ENCODE measurements at regions not wholly inside any gene's neighbourhood (a gene's known extent, or its start where the extent isn't known, plus 50 kb on each side); places are given as distances from the start of the nearest gene placed in this dataset.
A peak's percentile ranks its signal among the peaks of the same experiment; 100 is the strongest.
"Not testable (repeated sequence)": the region's sequence is repeated elsewhere in the genome, so short reads cannot be mapped to it uniquely, and the experiment has no call there.

DNA sequence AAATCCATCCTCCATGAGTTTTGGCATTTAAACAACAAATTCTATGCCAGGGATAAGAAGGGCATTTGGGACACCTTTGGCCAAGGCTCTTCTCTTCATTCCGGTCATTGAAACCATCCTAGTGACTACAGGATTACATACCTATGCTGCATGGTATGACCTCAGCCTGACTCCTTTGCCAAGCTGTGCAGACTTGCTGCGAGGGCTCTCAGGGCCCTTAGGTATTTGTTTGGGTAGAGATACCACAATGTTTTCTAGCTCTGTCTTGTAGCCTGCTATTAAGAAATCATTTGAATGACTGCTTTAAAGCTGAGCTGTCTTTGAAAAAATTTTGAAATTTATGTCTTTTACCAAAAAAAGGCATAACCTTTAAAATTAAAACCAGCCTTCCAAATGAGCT lies 749.8 kb upstream of the SGO1 start:
- Mint-ChIP-seq H3K4me1 (ENCODE audit: low read depth) (no peaks in the 10 kb centered on the region), H3K27ac (no peak overlapping the region), H3K27me3 (no peaks in the 10 kb centered on the region), H3K36me3 (ENCODE audit: insufficient read depth) (no peaks in the 10 kb centered on the region), H3K9me3 (ENCODE audit: low read depth) (no peaks in the 10 kb centered on the region), H3K4me3 (ENCODE audit: low read depth) (no peak overlapping the region)
- TF ChIP-seq, protein P1, sequence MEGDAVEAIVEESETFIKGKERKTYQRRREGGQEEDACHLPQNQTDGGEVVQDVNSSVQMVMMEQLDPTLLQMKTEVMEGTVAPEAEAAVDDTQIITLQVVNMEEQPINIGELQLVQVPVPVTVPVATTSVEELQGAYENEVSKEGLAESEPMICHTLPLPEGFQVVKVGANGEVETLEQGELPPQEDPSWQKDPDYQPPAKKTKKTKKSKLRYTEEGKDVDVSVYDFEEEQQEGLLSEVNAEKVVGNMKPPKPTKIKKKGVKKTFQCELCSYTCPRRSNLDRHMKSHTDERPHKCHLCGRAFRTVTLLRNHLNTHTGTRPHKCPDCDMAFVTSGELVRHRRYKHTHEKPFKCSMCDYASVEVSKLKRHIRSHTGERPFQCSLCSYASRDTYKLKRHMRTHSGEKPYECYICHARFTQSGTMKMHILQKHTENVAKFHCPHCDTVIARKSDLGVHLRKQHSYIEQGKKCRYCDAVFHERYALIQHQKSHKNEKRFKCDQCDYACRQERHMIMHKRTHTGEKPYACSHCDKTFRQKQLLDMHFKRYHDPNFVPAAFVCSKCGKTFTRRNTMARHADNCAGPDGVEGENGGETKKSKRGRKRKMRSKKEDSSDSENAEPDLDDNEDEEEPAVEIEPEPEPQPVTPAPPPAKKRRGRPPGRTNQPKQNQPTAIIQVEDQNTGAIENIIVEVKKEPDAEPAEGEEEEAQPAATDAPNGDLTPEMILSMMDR (IDR thresholded peaks at IDR 0.05; ENCODE audit: unreplicated experiment): no peak
- DNase-seq (ENCODE audit: low spot score, unreplicated experiment): no peak

DNA sequence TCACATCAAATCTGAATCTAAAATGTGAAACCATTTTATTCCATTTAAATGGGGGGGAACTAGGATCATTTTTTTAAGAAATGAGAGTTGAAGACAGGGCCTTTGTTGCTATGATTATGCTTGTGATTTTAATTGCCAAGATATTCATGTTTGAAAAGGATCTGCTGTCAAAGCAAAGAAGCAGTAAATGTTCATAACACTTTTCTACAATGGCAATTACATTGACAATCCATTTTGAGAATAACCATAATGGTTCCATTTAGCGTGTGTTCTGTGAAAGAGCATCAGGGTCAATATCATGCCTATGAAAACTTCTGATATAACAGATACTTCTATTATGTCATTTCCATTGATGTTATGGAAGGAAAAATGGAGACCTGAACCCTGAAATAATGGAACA lies 745.8 kb upstream of the SGO1 start:
- TF ChIP-seq, protein P1 (IDR thresholded peaks at IDR 0.05; ENCODE audit: unreplicated experiment): no peak
- Mint-ChIP-seq H3K27ac (no peak overlapping the region), H3K27me3 (no peaks in the 10 kb centered on the region), H3K4me3 (ENCODE audit: low read depth) (no peak overlapping the region), H3K4me1 (ENCODE audit: low read depth) (no peaks in the 10 kb centered on the region), H3K36me3 (ENCODE audit: insufficient read depth) (no peaks in the 10 kb centered on the region), H3K9me3 (ENCODE audit: low read depth) (no peaks in the 10 kb centered on the region)
- no peak for DNase-seq (ENCODE audit: low spot score, unreplicated experiment)

DNA sequence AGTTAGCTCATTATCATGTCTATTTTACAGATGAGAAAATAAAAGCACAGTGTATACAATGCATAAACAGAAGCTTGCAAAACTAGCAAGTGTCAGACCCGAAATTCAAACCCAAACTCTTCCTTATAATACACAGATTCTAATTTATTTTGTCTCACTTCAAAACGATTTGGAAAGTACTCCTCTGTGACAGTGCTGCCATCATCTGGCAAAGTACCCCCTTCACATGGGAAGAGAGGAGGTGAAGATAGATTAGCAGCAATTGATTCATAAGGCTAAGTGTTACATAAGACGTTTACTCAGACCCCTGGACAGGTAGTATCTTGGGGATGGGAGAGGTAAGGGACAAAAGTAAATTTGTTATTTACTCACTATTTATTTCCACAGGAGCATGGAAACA lies 744.0 kb upstream of the SGO1 start:
- Mint-ChIP-seq H3K27me3 (no peaks in the 10 kb centered on the region), H3K36me3 (ENCODE audit: insufficient read depth) (no peaks in the 10 kb centered on the region), H3K4me3 (ENCODE audit: low read depth) (no peak overlapping the region), H3K4me1 (ENCODE audit: low read depth) (no peaks in the 10 kb centered on the region), H3K27ac (no peak overlapping the region), H3K9me3 (ENCODE audit: low read depth) (no peaks in the 10 kb centered on the region)
- DNase-seq (ENCODE audit: low spot score, unreplicated experiment): no peak
- TF ChIP-seq, protein P1 (IDR thresholded peaks at IDR 0.05; ENCODE audit: unreplicated experiment): peak; percentile 50

DNA sequence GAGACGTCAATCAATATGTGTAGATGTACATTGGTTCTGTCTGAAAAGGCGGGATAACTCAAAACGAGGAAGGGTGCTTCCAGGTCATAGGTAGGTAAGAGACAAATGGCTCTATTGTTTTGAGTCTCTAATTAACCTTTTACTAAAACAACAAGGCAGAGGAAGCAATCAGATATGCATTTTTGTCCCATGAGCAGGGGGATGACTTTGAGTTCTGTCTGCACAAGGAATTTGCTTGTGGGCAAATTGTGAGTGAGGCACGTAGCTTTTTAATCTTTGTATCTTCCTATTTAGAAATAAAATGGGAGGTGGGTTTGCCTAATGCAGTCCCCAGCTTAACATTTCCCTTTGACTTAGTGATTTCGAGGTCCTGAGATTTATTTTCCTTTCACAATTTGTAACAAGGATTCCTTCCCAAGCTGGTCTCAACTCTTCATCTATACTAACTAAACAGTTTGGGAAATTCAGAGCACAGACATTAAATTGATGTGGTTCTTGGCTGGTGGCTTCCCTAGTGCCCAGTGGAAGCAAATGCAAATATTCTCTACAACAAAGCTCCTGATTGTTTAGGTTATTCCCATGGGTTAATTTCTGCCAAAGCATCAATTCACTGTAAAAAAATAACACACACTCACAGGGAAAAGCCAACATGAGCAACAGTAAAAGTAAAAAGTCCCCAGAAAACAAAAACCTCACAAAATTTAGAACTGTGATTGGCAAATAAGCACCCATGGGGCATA lies 738.8 kb upstream of the SGO1 start:
- TF ChIP-seq, protein P1 (IDR thresholded peaks at IDR 0.05; ENCODE audit: unreplicated experiment): no peak
- no peak for DNase-seq (ENCODE audit: low spot score, unreplicated experiment)
- no peaks in the 10 kb centered on the region for H3K4me1 Mint-ChIP-seq (ENCODE audit: low read depth)
- H3K27ac Mint-ChIP-seq: no peak overlapping the region
- H3K36me3 Mint-ChIP-seq (ENCODE audit: insufficient read depth): peaks cover 9% of the 10 kb centered on the region
- peaks cover 30% of the 10 kb centered on the region for H3K9me3 Mint-ChIP-seq (ENCODE audit: low read depth)
- no peak overlapping the region for H3K4me3 Mint-ChIP-seq (ENCODE audit: low read depth)
- no peaks in the 10 kb centered on the region for H3K27me3 Mint-ChIP-seq

DNA sequence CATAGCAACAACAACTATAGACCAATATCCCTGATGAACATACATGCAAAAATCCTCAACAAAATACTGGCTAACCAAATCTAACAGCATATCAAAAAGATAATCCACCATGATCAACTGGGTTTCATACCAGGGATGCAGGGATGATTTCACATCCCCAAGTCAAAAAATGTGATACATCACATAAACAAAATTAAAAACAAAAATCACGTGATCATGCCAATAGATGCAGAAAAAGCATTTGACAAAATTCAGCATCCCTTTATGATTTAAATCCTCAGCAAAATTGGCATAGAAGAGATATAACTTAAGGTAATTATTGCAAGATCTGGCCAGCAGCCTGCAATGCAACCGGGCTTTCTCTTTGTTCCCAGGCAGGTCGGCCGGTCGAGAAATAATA lies 735.1 kb upstream of the SGO1 start:
- not testable (repeated sequence) for H3K36me3 Mint-ChIP-seq (ENCODE audit: insufficient read depth); H3K27me3 Mint-ChIP-seq; H3K4me1 Mint-ChIP-seq (ENCODE audit: low read depth); H3K4me3 Mint-ChIP-seq (ENCODE audit: low read depth); H3K27ac Mint-ChIP-seq; DNase-seq (ENCODE audit: low spot score, unreplicated experiment)
- peaks cover 38% of the 10 kb centered on the region for H3K9me3 Mint-ChIP-seq (ENCODE audit: low read depth)

DNA sequence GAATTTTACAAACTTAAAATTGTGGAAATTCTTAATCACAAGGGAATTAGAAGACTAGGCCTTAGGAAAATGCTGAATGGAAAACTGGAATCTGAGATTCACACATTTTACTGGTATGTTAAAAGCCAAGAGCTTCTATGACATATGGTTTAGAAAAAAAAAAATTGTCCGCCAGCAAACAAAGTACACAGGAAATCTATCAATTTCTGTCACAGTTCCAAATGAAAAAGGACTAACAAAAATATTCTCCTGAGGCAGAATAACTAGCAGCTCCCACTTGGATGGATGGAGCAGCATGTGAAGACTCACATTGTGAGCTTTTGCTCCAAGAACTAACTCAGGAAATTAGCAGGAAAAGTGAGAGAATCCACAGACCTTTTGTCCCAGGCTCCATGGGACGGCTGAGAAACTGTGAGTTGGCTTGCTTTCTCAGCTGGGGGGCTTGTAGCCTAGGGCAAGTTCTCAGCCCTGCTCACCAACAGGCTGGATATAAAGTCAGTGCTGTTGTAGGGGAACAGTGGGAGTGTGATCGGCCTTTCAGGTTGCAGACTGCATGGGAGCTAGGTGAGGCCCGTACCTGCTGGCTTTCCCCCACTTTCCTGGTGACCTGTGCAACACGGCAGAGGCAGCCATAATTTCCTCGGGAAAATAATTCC lies 731.1 kb upstream of the SGO1 start:
- no peaks in the 10 kb centered on the region for H3K27me3 Mint-ChIP-seq
- no peak for DNase-seq (ENCODE audit: low spot score, unreplicated experiment)
- no peaks in the 10 kb centered on the region for H3K4me1 Mint-ChIP-seq (ENCODE audit: low read depth)
- TF ChIP-seq, protein P1 (IDR thresholded peaks at IDR 0.05; ENCODE audit: unreplicated experiment): no peak
- H3K4me3 Mint-ChIP-seq (ENCODE audit: low read depth): no peak overlapping the region
- no peak overlapping the region for H3K27ac Mint-ChIP-seq
- H3K36me3 Mint-ChIP-seq (ENCODE audit: insufficient read depth): peaks cover 4% of the 10 kb centered on the region
- H3K9me3 Mint-ChIP-seq (ENCODE audit: low read depth): peaks cover 21% of the 10 kb centered on the region

Data from progenitor cell of endocrine pancreas (in vitro differentiated cells).